ENCODE measurements at regions not wholly inside any gene's neighbourhood (a gene's known extent, or its start where the extent isn't known, plus 50 kb on each side); places are given as distances from the start of the nearest gene placed in this dataset.

DNA sequence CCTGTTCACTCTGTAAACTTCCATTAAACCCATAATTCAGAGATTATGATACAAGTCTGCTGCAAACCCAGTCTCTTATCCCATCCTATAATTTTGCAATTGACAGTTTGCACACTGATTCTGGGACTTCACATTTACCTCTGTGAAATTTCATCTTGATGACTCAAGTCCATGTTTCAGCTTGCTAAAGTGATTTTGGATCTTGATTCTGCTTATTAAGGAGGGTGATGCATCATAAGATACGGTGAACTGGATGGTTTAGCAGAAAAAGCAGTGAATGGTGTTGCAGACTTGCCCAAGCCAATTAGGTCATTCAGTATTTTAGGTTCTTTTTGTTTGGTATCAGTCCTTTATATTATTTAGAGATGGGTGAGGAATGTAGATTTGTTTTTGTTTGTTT lies 125.5 kb upstream of the PODXL start:
- TF ChIP-seq, protein P1, sequence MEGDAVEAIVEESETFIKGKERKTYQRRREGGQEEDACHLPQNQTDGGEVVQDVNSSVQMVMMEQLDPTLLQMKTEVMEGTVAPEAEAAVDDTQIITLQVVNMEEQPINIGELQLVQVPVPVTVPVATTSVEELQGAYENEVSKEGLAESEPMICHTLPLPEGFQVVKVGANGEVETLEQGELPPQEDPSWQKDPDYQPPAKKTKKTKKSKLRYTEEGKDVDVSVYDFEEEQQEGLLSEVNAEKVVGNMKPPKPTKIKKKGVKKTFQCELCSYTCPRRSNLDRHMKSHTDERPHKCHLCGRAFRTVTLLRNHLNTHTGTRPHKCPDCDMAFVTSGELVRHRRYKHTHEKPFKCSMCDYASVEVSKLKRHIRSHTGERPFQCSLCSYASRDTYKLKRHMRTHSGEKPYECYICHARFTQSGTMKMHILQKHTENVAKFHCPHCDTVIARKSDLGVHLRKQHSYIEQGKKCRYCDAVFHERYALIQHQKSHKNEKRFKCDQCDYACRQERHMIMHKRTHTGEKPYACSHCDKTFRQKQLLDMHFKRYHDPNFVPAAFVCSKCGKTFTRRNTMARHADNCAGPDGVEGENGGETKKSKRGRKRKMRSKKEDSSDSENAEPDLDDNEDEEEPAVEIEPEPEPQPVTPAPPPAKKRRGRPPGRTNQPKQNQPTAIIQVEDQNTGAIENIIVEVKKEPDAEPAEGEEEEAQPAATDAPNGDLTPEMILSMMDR (IDR thresholded peaks at IDR 0.05) = no peak
- no peak for TF ChIP-seq POLR2A (IDR thresholded peaks at IDR 0.05)

Measured in body of pancreas (tissue), 4 donors.